Activated naive CD4-positive, alpha-beta T cell treated with anti-CD3 and anti-CD28 coated beads for 36 hours (primary cell): ENCODE measurements at regions not wholly inside any gene's neighbourhood (a gene's known extent, or its start where the extent isn't known, plus 50 kb on each side); places are given as distances from the start of the nearest gene placed in this dataset.

Source experiments
- CTCF ChIA-PET: fragments of 350-600 bp; sonication (Branson Sonifier 250); formaldehyde crosslinking; loops from one replicate; lab custom pipeline; 2021; ENCODE audit warnings: antibody characterized with exemption; lab: Charles Lee
- DNase-seq: peaks from one replicate; pipeline ENCODE4 v3.0.0-alpha.2; 2020
- H3K27ac Mint-ChIP-seq: one replicate; pipeline ENCODE4 v1.8.0; 2021; ENCODE audit warnings: mild to moderate bottlenecking, mixed read lengths
- H3K27me3 Mint-ChIP-seq: one replicate; pipeline ENCODE4 v1.8.0; 2021; ENCODE audit warnings: low read depth, mixed read lengths
- H3K36me3 Mint-ChIP-seq: one replicate; pipeline ENCODE4 v1.8.0; 2021; ENCODE audit warnings: low read depth, mixed read lengths
- H3K4me1 Mint-ChIP-seq: one replicate; pipeline ENCODE4 v1.8.0; 2021; ENCODE audit warnings: low read depth, mixed read lengths
- H3K4me3 Mint-ChIP-seq: one replicate; pipeline ENCODE4 v1.8.0; 2021; ENCODE audit warnings: mild to moderate bottlenecking, moderate library complexity, mixed read lengths
- H3K9me3 Mint-ChIP-seq: one replicate; pipeline ENCODE4 v1.8.0; 2021; ENCODE audit warnings: mixed read lengths
- intact Hi-C: fragments of 100-400 bp; cut with micrococcal nuclease; formaldehyde crosslinking; loops from one replicate; pipeline ENCODE4 v1.15.1; 2023

DNA sequence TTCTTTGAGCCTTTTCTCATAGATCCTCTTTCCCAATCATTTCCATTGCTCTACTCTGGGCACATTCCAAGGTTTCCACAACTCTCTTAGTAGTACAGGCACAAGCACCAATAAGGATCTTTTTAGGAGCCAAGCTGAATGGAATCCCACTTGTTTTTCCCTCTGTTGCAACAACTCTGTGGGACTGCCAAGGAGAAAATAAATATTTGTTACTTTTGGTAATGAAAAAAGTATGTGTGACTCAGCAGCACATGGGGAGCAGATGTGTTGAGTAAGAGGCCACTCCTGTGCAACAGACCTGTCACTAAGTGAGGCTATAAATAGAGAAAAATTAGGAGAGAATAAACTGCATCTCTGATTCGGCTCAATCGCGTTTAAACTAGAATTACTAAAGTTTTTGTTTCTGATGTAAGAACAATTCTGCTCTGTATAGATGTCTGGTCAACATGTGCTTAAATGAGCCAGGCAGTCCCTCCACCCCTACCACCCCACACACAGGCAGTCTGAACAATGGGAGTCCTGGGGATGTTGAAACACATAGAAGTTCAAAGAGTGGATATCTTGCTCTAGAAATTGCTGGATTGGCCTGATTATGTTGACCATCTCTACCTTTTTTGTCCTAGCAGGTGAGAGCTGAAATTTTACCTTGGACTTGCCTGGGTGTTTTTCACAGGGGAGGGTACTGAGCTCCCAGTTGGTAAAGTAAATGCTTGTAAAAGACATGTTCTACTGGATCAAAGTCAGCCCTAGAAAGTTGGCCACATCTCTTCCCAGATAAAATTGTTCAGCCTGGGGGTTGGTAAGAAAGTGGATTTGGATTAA, 244.3 kb upstream of the NOVA1 start:
- Mint-ChIP-seq H3K36me3 (no peaks in the 10 kb centered on the region), H3K4me3 (no peak overlapping the region), H3K9me3 (peaks cover 12% of the 10 kb centered on the region), H3K27ac (no peak overlapping the region), H3K27me3 (no peaks in the 10 kb centered on the region), H3K4me1 (no peaks in the 10 kb centered on the region)
- intact Hi-C loops: no loop called here
- DNase-seq: no peak
- CTCF ChIA-PET: no interaction called here

DNA sequence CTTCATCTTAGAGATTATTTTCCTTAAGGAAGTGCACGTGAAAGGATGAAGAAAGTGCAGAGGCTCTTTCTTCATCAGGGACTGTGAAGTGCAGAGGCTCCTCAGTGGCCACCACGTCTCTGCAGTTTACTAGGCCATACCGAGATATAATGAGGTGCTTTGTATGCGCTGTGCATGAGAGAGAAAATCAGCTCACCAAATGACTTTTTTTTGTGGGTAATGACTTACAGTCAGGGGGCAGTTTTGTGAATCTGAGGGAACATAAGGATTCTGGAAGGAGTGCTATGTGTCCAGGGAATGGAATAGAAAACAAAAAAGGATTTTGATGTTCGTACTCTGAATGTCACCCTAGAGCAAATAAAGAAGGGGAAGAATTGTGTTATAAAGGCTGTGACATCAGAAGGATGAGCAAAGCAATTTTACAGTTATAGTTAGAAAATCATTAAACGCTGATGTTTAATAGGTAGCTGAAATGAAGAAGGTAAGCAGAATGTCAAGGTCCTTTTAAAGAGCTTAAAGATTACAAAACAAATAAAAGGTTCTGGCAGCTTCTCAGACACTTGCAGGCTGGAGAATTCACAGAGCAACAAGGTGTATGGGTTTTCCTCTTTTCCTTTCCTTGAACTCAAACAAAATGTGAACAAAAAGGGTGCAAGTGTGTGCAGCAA, 247.5 kb upstream of the NOVA1 start:
- intact Hi-C loops: no loop called here
- Mint-ChIP-seq H3K36me3 (no peaks in the 10 kb centered on the region), H3K4me3 (no peak overlapping the region), H3K4me1 (no peaks in the 10 kb centered on the region), H3K9me3 (peaks cover 15% of the 10 kb centered on the region), H3K27me3 (no peaks in the 10 kb centered on the region), H3K27ac (no peak overlapping the region)
- CTCF ChIA-PET: no interaction called here
- no peak for DNase-seq

DNA sequence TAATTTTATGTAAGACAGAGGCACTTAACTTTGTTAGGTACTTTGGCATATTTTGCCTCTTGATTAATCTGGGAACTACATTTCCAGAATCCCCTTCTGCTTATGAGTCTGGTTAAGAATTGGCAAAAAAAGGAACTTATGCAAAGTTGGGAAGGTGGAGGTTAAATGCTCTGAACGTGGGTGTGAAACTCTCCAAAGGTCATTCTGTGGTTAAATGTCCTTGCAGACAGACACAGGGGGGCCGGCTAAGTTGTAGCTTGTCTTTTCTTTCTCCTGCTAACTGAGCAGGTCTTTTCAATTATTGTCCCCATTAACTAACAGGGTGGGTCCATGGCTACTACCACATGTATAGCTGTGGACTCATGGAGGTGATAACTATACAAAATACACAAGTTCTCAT, 248.6 kb upstream of the NOVA1 start:
- CTCF ChIA-PET: no interaction called here
- Mint-ChIP-seq H3K4me1 (no peaks in the 10 kb centered on the region), H3K27me3 (no peaks in the 10 kb centered on the region), H3K9me3 (peaks cover 13% of the 10 kb centered on the region), H3K36me3 (no peaks in the 10 kb centered on the region), H3K4me3 (no peak overlapping the region), H3K27ac (no peak overlapping the region)
- no peak for DNase-seq
- intact Hi-C loops: no loop called here

DNA sequence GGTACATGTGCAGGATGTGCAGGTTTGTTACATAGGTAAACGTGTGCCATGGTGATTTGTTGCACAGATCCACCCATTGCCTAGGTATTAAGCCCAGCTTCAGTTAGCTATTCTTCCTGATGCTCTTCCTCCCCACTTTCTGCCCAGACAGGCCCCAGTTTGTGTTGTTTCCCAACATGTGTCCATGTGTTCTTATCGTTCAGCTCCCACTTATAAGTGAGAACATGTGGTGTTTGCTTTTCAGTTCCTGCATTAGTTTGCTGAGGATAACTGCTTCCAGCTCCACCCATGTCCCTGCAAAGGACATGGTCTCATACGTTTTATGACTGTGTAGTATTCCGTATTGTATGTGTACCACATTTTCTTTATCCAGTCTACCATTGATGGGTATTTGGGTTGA, 251.7 kb upstream of the NOVA1 start:
- Mint-ChIP-seq H3K4me3 (no peak overlapping the region), H3K36me3 (no peaks in the 10 kb centered on the region), H3K4me1 (no peaks in the 10 kb centered on the region), H3K9me3 (peaks cover 19% of the 10 kb centered on the region), H3K27ac (no peak overlapping the region), H3K27me3 (no peaks in the 10 kb centered on the region)
- intact Hi-C loops: no loop called here
- CTCF ChIA-PET: no interaction called here
- no peak for DNase-seq

DNA sequence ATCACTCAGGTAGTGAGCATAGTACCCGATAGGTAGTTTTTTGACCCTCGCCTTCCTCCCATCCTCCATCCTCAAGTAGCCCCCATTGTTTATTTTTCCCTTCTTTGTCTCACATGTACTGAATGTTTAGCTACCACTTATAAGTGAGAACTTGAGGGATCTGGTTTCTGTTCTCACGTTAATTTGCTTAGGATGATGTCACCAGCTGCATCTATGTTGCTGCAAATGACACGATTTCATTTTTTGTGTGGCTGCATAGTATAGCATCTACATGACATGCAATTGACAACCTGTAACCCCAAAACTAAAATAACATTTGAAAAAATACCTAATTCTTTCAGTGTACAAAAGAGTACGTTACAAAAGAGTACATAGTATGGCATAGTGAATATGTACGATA, 254.0 kb upstream of the NOVA1 start:
- peaks cover 14% of the 10 kb centered on the region for H3K9me3 Mint-ChIP-seq
- no peak for DNase-seq
- CTCF ChIA-PET: no interaction called here
- H3K4me1 Mint-ChIP-seq: no peaks in the 10 kb centered on the region
- H3K27ac Mint-ChIP-seq: no peak overlapping the region
- intact Hi-C loops: no loop called here
- no peak overlapping the region for H3K4me3 Mint-ChIP-seq
- H3K27me3 Mint-ChIP-seq: no peaks in the 10 kb centered on the region
- H3K36me3 Mint-ChIP-seq: no peaks in the 10 kb centered on the region

DNA sequence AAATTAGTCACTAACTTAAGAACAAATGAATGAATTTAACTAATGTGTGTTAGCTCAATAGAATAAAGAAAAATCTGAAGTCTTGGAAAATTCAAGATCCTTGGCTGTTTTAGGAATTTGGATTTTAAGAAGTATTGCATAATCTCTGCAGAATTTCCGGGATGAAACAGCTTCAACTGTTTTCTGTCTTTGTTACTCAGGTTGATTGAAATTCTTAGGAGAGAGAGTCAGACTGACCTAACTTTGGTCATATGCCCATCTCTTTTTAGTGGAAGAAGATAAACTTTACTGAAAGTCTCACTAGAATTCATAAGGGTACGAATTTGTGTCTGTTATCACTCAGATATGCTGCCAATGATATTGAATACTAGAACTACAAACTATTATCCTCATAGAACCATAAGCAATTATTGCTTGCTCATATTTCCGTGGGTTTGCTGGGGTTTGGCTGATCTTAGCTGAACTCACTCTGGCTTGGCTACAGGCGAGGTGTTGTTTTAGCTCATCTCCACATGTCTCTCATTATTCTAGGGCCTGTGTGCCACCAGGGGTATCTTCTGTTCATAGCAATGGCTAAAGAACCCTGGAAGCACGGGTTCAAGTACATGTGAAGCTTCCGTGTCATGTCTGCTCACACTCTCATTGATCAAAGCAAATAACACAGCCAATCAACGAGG, 257.4 kb upstream of the NOVA1 start:
- DNase-seq: no peak
- CTCF ChIA-PET: no interaction called here
- H3K27me3 Mint-ChIP-seq: no peaks in the 10 kb centered on the region
- no peak overlapping the region for H3K27ac Mint-ChIP-seq
- peaks cover 11% of the 10 kb centered on the region for H3K9me3 Mint-ChIP-seq
- H3K4me1 Mint-ChIP-seq: no peaks in the 10 kb centered on the region
- H3K36me3 Mint-ChIP-seq: no peaks in the 10 kb centered on the region
- intact Hi-C loops: no loop called here
- no peak overlapping the region for H3K4me3 Mint-ChIP-seq

DNA sequence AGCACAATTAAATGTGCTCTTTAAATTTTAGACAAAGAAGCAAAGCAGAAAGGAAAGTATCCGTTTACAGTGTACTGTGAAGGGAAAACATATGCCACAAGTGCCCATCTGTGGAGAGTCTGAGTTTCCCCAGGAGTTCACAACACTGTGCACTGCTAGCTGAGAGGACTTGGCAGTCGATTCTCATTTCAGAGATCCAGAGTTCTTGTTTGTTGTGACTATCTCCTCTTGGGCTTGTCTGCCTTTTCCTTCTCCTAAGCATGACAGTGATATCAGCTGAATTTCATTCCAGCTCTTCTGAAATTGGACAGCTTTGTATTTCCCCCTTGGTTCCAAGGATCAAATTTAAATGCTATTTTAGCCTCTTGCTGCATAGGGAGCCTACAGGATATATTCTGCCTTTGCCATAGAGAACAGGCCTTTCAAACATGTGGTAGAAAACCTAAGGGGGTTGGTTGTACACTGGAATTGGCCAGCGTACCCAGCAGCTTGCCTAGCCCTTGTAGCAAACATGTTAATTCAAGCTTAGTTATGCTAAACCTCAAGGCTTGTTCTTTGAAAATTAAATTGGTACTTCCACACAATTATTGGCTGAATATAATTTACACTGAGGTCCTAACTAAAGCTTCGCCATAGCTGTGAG, 259.2 kb upstream of the NOVA1 start:
- DNase-seq: no peak
- H3K27me3 Mint-ChIP-seq: no peaks in the 10 kb centered on the region
- no peaks in the 10 kb centered on the region for H3K4me1 Mint-ChIP-seq
- H3K27ac Mint-ChIP-seq: no peak overlapping the region
- CTCF ChIA-PET: no interaction called here
- peaks cover 8% of the 10 kb centered on the region for H3K9me3 Mint-ChIP-seq
- H3K4me3 Mint-ChIP-seq: no peak overlapping the region
- no peaks in the 10 kb centered on the region for H3K36me3 Mint-ChIP-seq
- intact Hi-C loops: no loop called here

DNA sequence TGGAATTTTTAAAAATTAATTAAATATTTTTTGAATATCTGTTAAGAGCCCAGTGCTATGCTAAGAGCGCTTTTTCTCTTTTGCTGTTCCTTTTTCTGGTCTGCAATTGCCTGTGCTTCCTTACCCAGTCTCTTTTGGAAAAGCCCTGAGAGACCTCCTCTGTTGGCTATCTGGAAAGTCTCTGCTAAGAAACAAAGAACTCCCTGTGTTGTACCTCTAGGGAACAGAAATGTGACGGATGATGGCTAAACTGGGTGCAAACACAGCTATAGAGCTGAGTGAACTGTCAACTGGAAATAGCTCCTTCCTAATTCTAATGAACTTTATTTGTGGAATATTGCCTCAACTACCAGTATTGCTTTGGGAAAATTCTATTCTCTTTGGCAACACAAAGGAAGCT, 261.6 kb upstream of the NOVA1 start:
- H3K4me1 Mint-ChIP-seq: no peaks in the 10 kb centered on the region
- no peak overlapping the region for H3K27ac Mint-ChIP-seq
- CTCF ChIA-PET: no interaction called here
- intact Hi-C loops: no loop called here
- no peaks in the 10 kb centered on the region for H3K27me3 Mint-ChIP-seq
- no peak overlapping the region for H3K4me3 Mint-ChIP-seq
- H3K36me3 Mint-ChIP-seq: no peaks in the 10 kb centered on the region
- H3K9me3 Mint-ChIP-seq: peaks cover 7% of the 10 kb centered on the region
- no peak for DNase-seq

DNA sequence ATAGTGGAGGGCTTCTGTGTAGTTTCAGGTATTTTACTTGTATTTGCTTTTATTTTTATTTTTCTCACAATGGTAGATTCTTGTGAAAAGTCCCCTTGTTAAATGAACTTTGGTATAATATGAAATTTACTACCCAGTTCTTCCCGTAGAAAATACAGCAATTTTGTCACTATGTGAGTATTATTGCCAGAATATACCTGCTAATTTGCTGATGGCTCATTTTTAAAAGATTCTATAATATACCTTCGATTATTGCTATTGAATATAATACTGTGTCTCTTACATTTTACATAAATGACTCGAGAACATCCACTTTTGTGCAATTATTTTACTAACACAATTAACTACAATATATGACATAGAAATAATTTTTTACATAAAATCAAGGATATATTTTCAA, 262.3 kb upstream of the NOVA1 start:
- Mint-ChIP-seq H3K4me3 (no peak overlapping the region), H3K27me3 (no peaks in the 10 kb centered on the region), H3K36me3 (no peaks in the 10 kb centered on the region), H3K27ac (no peak overlapping the region), H3K4me1 (no peaks in the 10 kb centered on the region), H3K9me3 (peaks cover 7% of the 10 kb centered on the region)
- DNase-seq: no peak
- intact Hi-C loops: no loop called here
- CTCF ChIA-PET: no interaction called here

DNA sequence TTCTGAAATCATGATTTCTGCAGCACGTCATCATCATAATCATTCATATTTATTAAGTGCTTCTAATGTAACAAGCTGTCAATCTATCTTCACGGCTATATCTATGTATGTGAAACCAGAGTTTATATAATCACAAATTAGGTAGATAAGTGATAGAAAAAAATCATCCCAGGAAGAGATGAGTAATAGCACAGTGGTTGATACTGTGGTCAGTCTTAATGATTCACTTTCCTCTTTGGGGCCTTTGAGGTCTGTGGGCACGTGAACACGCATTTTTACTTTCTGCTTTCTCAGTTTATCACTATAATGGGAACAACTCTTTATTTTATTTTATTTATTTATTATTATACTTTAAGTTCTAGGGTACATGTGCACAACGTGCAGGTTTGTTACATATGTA, 265.9 kb upstream of the NOVA1 start:
- no peak for DNase-seq
- Mint-ChIP-seq H3K36me3 (no peaks in the 10 kb centered on the region), H3K27me3 (no peaks in the 10 kb centered on the region), H3K4me3 (no peak overlapping the region), H3K4me1 (no peaks in the 10 kb centered on the region), H3K27ac (no peak overlapping the region), H3K9me3 (peaks cover 8% of the 10 kb centered on the region)
- CTCF ChIA-PET: no interaction called here
- intact Hi-C loops: no loop called here

DNA sequence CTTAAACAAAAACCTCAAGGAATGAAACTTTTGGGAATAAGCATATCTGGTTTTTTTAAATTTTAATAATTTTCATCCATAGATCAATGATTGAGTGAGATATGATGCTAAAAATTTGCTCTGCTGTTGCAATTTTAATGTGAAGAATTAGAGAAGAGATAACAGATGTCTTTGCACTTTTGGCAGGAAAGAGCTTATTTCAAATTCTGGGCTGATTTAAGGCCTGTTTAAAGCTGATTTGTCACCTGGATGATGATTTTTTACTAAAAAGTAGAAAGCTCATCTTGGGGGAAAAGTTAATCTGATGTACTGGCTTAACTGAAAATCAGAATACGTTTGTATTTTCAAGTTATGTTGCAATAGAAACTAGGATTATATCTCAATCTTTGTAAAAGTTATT, 268.9 kb upstream of the NOVA1 start:
- Mint-ChIP-seq H3K27ac (no peak overlapping the region), H3K27me3 (no peaks in the 10 kb centered on the region), H3K36me3 (no peaks in the 10 kb centered on the region), H3K4me3 (no peak overlapping the region), H3K9me3 (peaks cover 14% of the 10 kb centered on the region), H3K4me1 (no peaks in the 10 kb centered on the region)
- CTCF ChIA-PET: no interaction called here
- intact Hi-C loops: no loop called here
- DNase-seq: no peak

DNA sequence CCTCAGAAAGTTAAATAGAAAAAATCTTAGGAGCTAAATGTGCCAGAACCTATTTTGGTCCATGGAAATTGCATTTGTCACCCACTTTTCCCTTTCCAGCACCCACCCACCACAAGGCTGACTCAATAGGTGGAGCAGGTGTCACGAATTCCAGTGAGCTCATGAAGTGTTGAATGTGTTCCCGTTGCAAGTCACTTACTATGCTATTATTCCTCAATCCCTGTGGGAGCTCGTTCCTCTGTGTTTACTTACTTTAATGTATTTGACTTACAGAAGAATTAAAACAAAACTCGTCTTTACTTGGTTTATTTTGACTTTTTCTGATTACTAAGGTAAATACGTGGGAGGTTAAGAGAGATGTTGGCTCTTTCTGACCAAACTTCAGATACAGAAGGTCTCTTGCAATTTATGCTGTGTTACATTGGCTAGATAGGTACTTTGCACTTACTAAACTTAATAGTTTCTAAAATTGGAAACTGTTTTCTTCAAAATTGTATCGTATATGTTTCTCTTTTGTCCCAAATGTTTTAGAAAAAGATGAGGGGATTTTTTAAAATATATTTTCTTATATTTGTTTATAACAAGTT, 269.4 kb upstream of the NOVA1 start:
- Mint-ChIP-seq H3K36me3 (no peaks in the 10 kb centered on the region), H3K4me3 (no peak overlapping the region), H3K4me1 (no peaks in the 10 kb centered on the region), H3K27me3 (no peaks in the 10 kb centered on the region), H3K27ac (no peak overlapping the region), H3K9me3 (peaks cover 13% of the 10 kb centered on the region)
- DNase-seq: no peak
- intact Hi-C loops: no loop called here
- CTCF ChIA-PET: interaction anchor here (0.5 kb wide), 1 partner anchor 31 kb away, joined by 3 read pairs; no protein-coding TSS in a partner anchor
